Neural cell (in vitro differentiated cells): ENCODE measurements at regions not wholly inside any gene's neighbourhood (a gene's known extent, or its start where the extent isn't known, plus 50 kb on each side); places are given as distances from the start of the nearest gene placed in this dataset.

Experiments
- H2AFZ ChIP-seq: fragments of 200-600, 300-800 bp; sonication (generic), shearing (Covaris generic); 2 replicates; pipeline ENCODE4 v1.6.0; 2014; ENCODE audit warnings: low read depth, mild to moderate bottlenecking, antibody characterized with exemption, low read length, moderate library complexity
- H3F3A ChIP-seq: fragments of 200-600 bp; shearing (Covaris generic); 2 replicates; pipeline ENCODE4 v1.6.1; 2016; ENCODE audit warnings: mild to moderate bottlenecking, moderate library complexity, mixed read lengths, antibody characterized with exemption, low read length; ENCODE audit not compliant: insufficient read depth, poor library complexity, severe bottlenecking
- H3K27ac ChIP-seq: fragments of 200-600, 300-800 bp; sonication (generic), shearing (Covaris generic); 2 replicates; pipeline ENCODE4 v1.5.1; 2014; ENCODE audit warnings: mild to moderate bottlenecking, low read length, moderate library complexity
- H3K27me3 ChIP-seq: fragments of 300-800, 200-600 bp; sonication (generic), shearing (Covaris generic); 2 replicates; pipeline ENCODE4 v1.6.0; 2014; ENCODE audit warnings: mild to moderate bottlenecking, low read depth, low read length, moderate library complexity; ENCODE audit not compliant: insufficient read depth
- H3K36me3 ChIP-seq: fragments of 300-800, 200-600 bp; sonication (generic), shearing (Covaris generic); 2 replicates; pipeline ENCODE4 v1.5.1; 2014; ENCODE audit warnings: mild to moderate bottlenecking, antibody characterized with exemption, low read length, moderate library complexity; ENCODE audit not compliant: insufficient read depth
- H3K4me2 ChIP-seq: fragments of 300-800, 200-600 bp; sonication (generic), shearing (Covaris generic); 2 replicates; pipeline ENCODE4 v1.6.0; 2014; ENCODE audit warnings: mild to moderate bottlenecking, low read length
- H3K4me3 ChIP-seq: fragments of 300-800, 200-600 bp; sonication (generic), shearing (Covaris generic); 2 replicates; pipeline ENCODE4 v1.5.1; 2014; ENCODE audit warnings: mild to moderate bottlenecking, low read length, moderate library complexity
- H3K79me2 ChIP-seq: fragments of 200-600 bp; shearing (Covaris generic); replicated peaks from 2 replicates; pipeline ENCODE4 v1.6.0; 2014; ENCODE audit warnings: mild to moderate bottlenecking, low read length, moderate library complexity; ENCODE audit not compliant: insufficient read depth
- H3K9ac ChIP-seq: fragments of 300-800, 200-600 bp; sonication (generic), shearing (Covaris generic); 2 replicates; pipeline ENCODE4 v1.6.1; 2016; ENCODE audit warnings: mild to moderate bottlenecking, low read length, mixed read lengths
- H3K9me2 ChIP-seq: fragments of 200-600 bp; shearing (Covaris generic); 2 replicates; pipeline ENCODE4 v1.6.1; 2016; ENCODE audit warnings: mild to moderate bottlenecking, low read length, mixed read lengths; ENCODE audit not compliant: insufficient read depth
- H3K9me3 ChIP-seq: fragments of 200-600, 300-800 bp; sonication (generic), shearing (Covaris generic); 2 replicates; pipeline ENCODE4 v1.6.1; 2016; ENCODE audit warnings: mild to moderate bottlenecking, mixed run types, low read length, moderate library complexity, mixed read lengths
- H4K20me1 ChIP-seq: fragments of 200-600 bp; shearing (Covaris generic); 2 replicates; pipeline ENCODE4 v1.6.1; 2016; ENCODE audit warnings: mild to moderate bottlenecking, mixed run types; ENCODE audit not compliant: insufficient read depth
- CTCF ChIP-seq: fragments of 450-650 bp; IDR thresholded peaks from 2 replicates; pipeline ENCODE4 v1.5.1; 2014; ENCODE audit warnings: antibody characterized with exemption, mild to moderate bottlenecking, moderate library complexity; ENCODE audit not compliant: poor library complexity, severe bottlenecking
- EP300 ChIP-seq: fragments of 450-650 bp; conservative IDR thresholded peaks from 2 replicates; pipeline ENCODE4 v1.6.1; 2014; ENCODE audit warnings: antibody characterized with exemption, mild to moderate bottlenecking, moderate library complexity; ENCODE audit not compliant: poor library complexity, severe bottlenecking
- EZH2 ChIP-seq: fragments of 200-600, 300-800 bp; shearing (Covaris generic), sonication (generic); IDR thresholded peaks from 2 replicates; pipeline ENCODE4 v1.6.1; 2014; ENCODE audit warnings: antibody characterized with exemption, low read length, borderline replicate concordance, mild to moderate bottlenecking; ENCODE audit not compliant: insufficient read depth, poor library complexity, severe bottlenecking
- MXI1 ChIP-seq: fragments of 450-650 bp; conservative IDR thresholded peaks from 2 replicates; pipeline ENCODE4 v1.6.1; 2014; ENCODE audit warnings: antibody characterized with exemption, mild to moderate bottlenecking; ENCODE audit not compliant: poor library complexity, severe bottlenecking
- POLR2AphosphoS5 ChIP-seq: IDR thresholded peaks from 2 replicates; pipeline ENCODE4 v1.6.1; 2012
- RAD21 ChIP-seq: fragments of 450-650 bp; conservative IDR thresholded peaks from 2 replicates; pipeline ENCODE4 v1.6.1; 2014; ENCODE audit warnings: antibody characterized with exemption, mild to moderate bottlenecking, moderate library complexity
- REST ChIP-seq: IDR thresholded peaks from 2 replicates; pipeline ENCODE4 v1.6.1; 2012; ENCODE audit warnings: borderline replicate concordance
- SMC3 ChIP-seq: fragments of 450-650 bp; conservative IDR thresholded peaks from 2 replicates; pipeline ENCODE4 v1.6.1; 2014; ENCODE audit warnings: antibody characterized with exemption, mild to moderate bottlenecking, moderate library complexity; ENCODE audit not compliant: poor library complexity
- TAF1 ChIP-seq: IDR thresholded peaks from 2 replicates; pipeline ENCODE4 v1.6.1; 2012; ENCODE audit warnings: low read depth

DNA sequence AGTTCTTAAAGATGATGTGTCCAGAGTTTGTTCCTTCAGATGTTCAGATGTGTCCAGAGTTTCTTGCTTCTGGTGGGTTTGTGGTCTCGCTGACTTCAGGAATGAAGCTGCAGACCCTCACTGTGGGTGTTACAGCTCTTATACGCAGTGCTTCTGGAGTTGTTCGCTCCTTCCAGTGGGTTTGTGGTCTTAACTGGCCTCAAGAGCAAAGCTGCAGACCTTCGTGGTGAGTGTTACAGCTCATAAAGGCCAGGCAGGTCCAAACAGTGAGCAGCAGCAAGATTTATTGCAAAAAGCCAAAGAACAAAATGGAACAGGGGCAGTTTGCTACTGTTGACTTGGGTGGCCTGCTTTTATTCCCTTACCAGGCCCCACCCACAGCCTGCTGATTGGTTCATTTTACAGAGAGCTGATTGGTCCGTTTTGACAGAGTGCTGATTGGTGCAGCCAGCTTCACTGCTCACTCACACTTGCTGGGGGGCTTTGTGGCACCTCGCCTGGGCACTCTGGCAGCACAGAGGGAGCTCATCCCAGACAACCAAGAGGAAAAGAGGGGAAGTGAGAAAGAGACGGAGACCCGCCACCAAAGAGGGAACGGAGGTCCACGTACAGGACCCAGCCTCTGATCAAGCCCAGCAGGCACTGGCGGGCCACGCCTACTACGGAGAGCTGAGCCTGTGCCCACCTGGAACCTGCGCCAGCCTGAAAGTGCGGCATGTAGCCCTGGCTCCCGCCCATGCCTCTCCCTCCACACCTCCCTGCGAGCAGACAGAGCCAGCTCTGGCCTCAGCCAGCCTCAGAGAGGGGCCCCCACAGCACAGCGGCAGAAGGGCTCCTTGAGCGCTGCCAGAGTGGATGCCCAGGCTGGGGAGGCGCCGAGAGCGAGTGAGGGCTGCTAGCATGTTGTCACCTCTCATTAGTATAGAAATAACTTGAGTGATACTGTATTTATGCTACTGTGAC lies 55.8 kb upstream of the SEMA3C start:
- no peaks in the 10 kb centered on the region for H3K9me3 ChIP-seq
- H3F3A ChIP-seq, result no peaks in the 10 kb centered on the region
- H3K36me3 ChIP-seq, result no peaks in the 10 kb centered on the region
- no peaks in the 10 kb centered on the region for H3K9me2 ChIP-seq
- no peaks in the 10 kb centered on the region for H4K20me1 ChIP-seq
- no peak overlapping the region for H3K27ac ChIP-seq
- no peak for TF ChIP-seq POLR2AphosphoS5
- no peak for TF ChIP-seq RAD21
- TF ChIP-seq MXI1, result no peak
- no peak for TF ChIP-seq CTCF
- no peak for TF ChIP-seq TAF1
- TF ChIP-seq REST, result no peak
- TF ChIP-seq SMC3, result no peak
- no peak for TF ChIP-seq EP300
- no peak for TF ChIP-seq EZH2
- H2AFZ ChIP-seq, result no peak overlapping the region
- H3K4me2 ChIP-seq, result no peak overlapping the region
- no peaks in the 10 kb centered on the region for H3K79me2 ChIP-seq
- H3K9ac ChIP-seq, result no peak overlapping the region
- no peak overlapping the region for H3K4me3 ChIP-seq
- H3K27me3 ChIP-seq, result no peaks in the 10 kb centered on the region

- Histone ChIP-seq H3K79me2 (no peaks in the 10 kb centered on the region), H4K20me1 (no peaks in the 10 kb centered on the region), H2AFZ (no peak overlapping the region), H3F3A (no peaks in the 10 kb centered on the region), H3K9ac (no peak overlapping the region), H3K36me3 (no peaks in the 10 kb centered on the region), H3K9me3 (no peaks in the 10 kb centered on the region), H3K4me3 (no peak overlapping the region), H3K27me3 (no peaks in the 10 kb centered on the region), H3K9me2 (no peaks in the 10 kb centered on the region), H3K27ac (no peak overlapping the region), H3K4me2 (no peak overlapping the region)
- TF ChIP-seq EP300, result no peak
- no peak for TF ChIP-seq TAF1
- no peak for TF ChIP-seq REST
- no peak for TF ChIP-seq POLR2AphosphoS5
- no peak for TF ChIP-seq RAD21
- TF ChIP-seq EZH2, result no peak
- no peak for TF ChIP-seq CTCF
- TF ChIP-seq SMC3, result no peak
- no peak for TF ChIP-seq MXI1
These were observed 52.4 kb upstream of the SEMA3C start for GRCh38 chr7:80971225-80971624.
